ENCODE measurements at regions not wholly inside any gene's neighbourhood (a gene's known extent, or its start where the extent isn't known, plus 50 kb on each side); places are given as distances from the start of the nearest gene placed in this dataset.
"Not testable (repeated sequence)": the region's sequence is repeated elsewhere in the genome, so short reads cannot be mapped to it uniquely, and the experiment has no call there.

- DNase-seq: no peak
Measured at GRCh38 chr14:84298663-84299195, 1231.2 kb upstream of the FLRT2 start.

- no peak for DNase-seq
Measured at GRCh38 chr14:84303140-84303539, 1226.8 kb upstream of the FLRT2 start.

GRCh38 chr14:84312551-84312950, 1217.4 kb upstream of the FLRT2 start:
- DNase-seq: no peak

GRCh38 chr14:84323450-84323849, 1206.5 kb upstream of the FLRT2 start:
- no peak for DNase-seq

- DNase-seq: no peak
Measured at GRCh38 chr14:84323978-84324377, 1206.0 kb upstream of the FLRT2 start.

GRCh38 chr14:84336433-84336832, 1193.5 kb upstream of the FLRT2 start:
- no peak for DNase-seq

GRCh38 chr14:84340938-84341337, 1189.0 kb upstream of the FLRT2 start:
- DNase-seq: no peak

- DNase-seq: not testable (repeated sequence)
Measured at GRCh38 chr14:84341867-84342266, 1188.1 kb upstream of the FLRT2 start.

GRCh38 chr14:84343656-84344055, 1186.3 kb upstream of the FLRT2 start:
- no peak for DNase-seq

- no peak for DNase-seq
Measured at GRCh38 chr14:84351646-84352045, 1178.3 kb upstream of the FLRT2 start.

GRCh38 chr14:84361476-84361875, 1168.5 kb upstream of the FLRT2 start:
- no peak for DNase-seq

- no peak for DNase-seq
Measured at GRCh38 chr14:84375235-84375634, 1154.7 kb upstream of the FLRT2 start.

GRCh38 chr14:84390010-84390409, 1139.9 kb upstream of the FLRT2 start:
- DNase-seq: no peak

GRCh38 chr14:84397631-84398030, 1132.3 kb upstream of the FLRT2 start:
- DNase-seq: no peak

GRCh38 chr14:84399296-84399910, 1130.5 kb upstream of the FLRT2 start:
- no peak for DNase-seq

GRCh38 chr14:84401631-84402030, 1128.3 kb upstream of the FLRT2 start:
- DNase-seq: no peak

- no peak for DNase-seq
Measured at GRCh38 chr14:84403585-84403984, 1126.4 kb upstream of the FLRT2 start.

GRCh38 chr14:84404246-84404645, 1125.7 kb upstream of the FLRT2 start:
- DNase-seq: no peak

GRCh38 chr14:84409435-84409834, 1120.5 kb upstream of the FLRT2 start:
- no peak for DNase-seq

- no peak for DNase-seq
Measured at GRCh38 chr14:84410344-84410743, 1119.6 kb upstream of the FLRT2 start.

- no peak for DNase-seq
Measured at GRCh38 chr14:84420221-84420620, 1109.7 kb upstream of the FLRT2 start.

- no peak for DNase-seq
Measured at GRCh38 chr14:84421621-84422020, 1108.3 kb upstream of the FLRT2 start.

- no peak for DNase-seq
Measured at GRCh38 chr14:84425968-84426367, 1104.0 kb upstream of the FLRT2 start.

- no peak for DNase-seq
Measured at GRCh38 chr14:84432676-84433075, 1097.3 kb upstream of the FLRT2 start.

GRCh38 chr14:84433961-84434360, 1096.0 kb upstream of the FLRT2 start:
- no peak for DNase-seq
